ENCODE measurements at regions not wholly inside any gene's neighbourhood (a gene's known extent, or its start where the extent isn't known, plus 50 kb on each side); places are given as distances from the start of the nearest gene placed in this dataset.

- no peak for DNase-seq
These were observed 80.9 kb upstream of the ZC3H12A start for GRCh38 chr1:37393173-37394120.

GRCh38 chr1:37394574-37395464 is 79.6 kb upstream of the ZC3H12A start:
- no peak for DNase-seq

GRCh38 chr1:37398096-37398495 is 76.3 kb upstream of the ZC3H12A start:
- no peak for DNase-seq

GRCh38 chr1:37399205-37399604 is 75.2 kb upstream of the ZC3H12A start:
- no peak for DNase-seq

- DNase-seq, result no peak
These were observed 74.4 kb upstream of the ZC3H12A start for GRCh38 chr1:37399830-37400464.

GRCh38 chr1:37400466-37401225 is 73.7 kb upstream of the ZC3H12A start:
- DNase-seq, result no peak

GRCh38 chr1:37403166-37403565 is 71.2 kb upstream of the ZC3H12A start:
- DNase-seq, result no peak

- DNase-seq, result no peak
These were observed 69.7 kb upstream of the ZC3H12A start for GRCh38 chr1:37404711-37405110.

GRCh38 chr1:37410105-37410504 is 64.3 kb upstream of the ZC3H12A start:
- DNase-seq, result no peak

- DNase-seq, result no peak
These were observed 63.6 kb upstream of the ZC3H12A start for GRCh38 chr1:37410815-37411214.

GRCh38 chr1:37415611-37416244 is 58.7 kb upstream of the ZC3H12A start:
- DNase-seq, result no peak

GRCh38 chr1:37420456-37420855 is 53.9 kb upstream of the ZC3H12A start:
- no peak for DNase-seq

- no peak for DNase-seq
These were observed 50.6 kb upstream of the ZC3H12A start for GRCh38 chr1:37423810-37424209.

- no peak for DNase-seq
These were observed 49.9 kb upstream of the ZC3H12A start for GRCh38 chr1:37424523-37424922.

All from NCI-H526 treated with DMSO at 0.1 percent for 48 hours (cell line).